ENCODE measurements at regions not wholly inside any gene's neighbourhood (a gene's known extent, or its start where the extent isn't known, plus 50 kb on each side); places are given as distances from the start of the nearest gene placed in this dataset.

GRCh38 chr1:114037962-114038816, 58.9 kb downstream of the OLFML3 start:
- Histone ChIP-seq H3K4me1 (ENCODE audit: control insufficient read depth, insufficient read depth, low read length) (0 out of 2 replicates have a peak, but pooled peaks cover under 1% of the 10 kb centered on the region), H2AK5ac (ENCODE audit: low read depth, low read length) (no peak overlapping the region), H2BK120ac (ENCODE audit: low read depth, low read length) (no peak overlapping the region), H3K27me3 (ENCODE audit: control insufficient read depth, insufficient read depth, low read length) (peaks cover 22% of the 10 kb centered on the region), H2AK9ac (replicated peaks; ENCODE audit: low read depth, low read length, poor library complexity) (no peak overlapping the region), H3K9me3 (ENCODE audit: control insufficient read depth, insufficient read depth, low read length) (no peaks in the 10 kb centered on the region), H4K91ac (ENCODE audit: insufficient read depth, low read depth, low read length) (no peak overlapping the region), H2BK20ac (ENCODE audit: low read depth, low read length) (no peak overlapping the region), H3K14ac (replicated peaks; ENCODE audit: low read depth, low read length) (no peak overlapping the region), H3K9me1 (ENCODE audit: insufficient read depth, low read length) (no peaks in the 10 kb centered on the region), H3K79me1 (ENCODE audit: low read depth in 1 of 2, low read length in 2 of 2) (no peaks in the 10 kb centered on the region), H3K27ac (ENCODE audit: insufficient read depth, low read length) (no peak overlapping the region), H4K20me1 (ENCODE audit: insufficient read depth, low read length) (no peaks in the 10 kb centered on the region), H3K9ac (ENCODE audit: low read depth, low read length) (no peak overlapping the region), H2AFZ (replicated peaks; ENCODE audit: low read length, poor library complexity) (no peak overlapping the region), H3K36me3 (ENCODE audit: control insufficient read depth, insufficient read depth, low read length) (no peaks in the 10 kb centered on the region), H3K4me2 (ENCODE audit: low read depth, low read length) (no peak overlapping the region), H3K56ac (ENCODE audit: extremely low read depth, insufficient read depth, low read length) (no peak overlapping the region), H2BK5ac (ENCODE audit: low read depth, low read length, poor library complexity, severe bottlenecking) (no peak overlapping the region), H4K5ac (ENCODE audit: low read depth, low read length) (no peak overlapping the region), H3K23ac (ENCODE audit: low read depth, low read length) (no peak overlapping the region), H3K18ac (ENCODE audit: low read depth, low read length) (no peak overlapping the region), H3K4me3 (ENCODE audit: insufficient read depth, low read depth, low read length) (no peak overlapping the region), H3K4ac (ENCODE audit: low read depth, low read length) (no peak overlapping the region), H2BK15ac (ENCODE audit: low read depth, low read length) (no peak overlapping the region), H4K8ac (ENCODE audit: low read depth in 2 of 2, low read length in 2 of 2) (no peak overlapping the region)
- CTCF ChIA-PET: interaction anchor here (1.2 kb wide), 1 partner anchor 29 kb away, joined by 3 read pairs; no protein-coding TSS in a partner anchor
- ATAC-seq (ENCODE audit: low read depth) (no peak), DNase-seq (no peak)
- intact Hi-C loops (cut with micrococcal nuclease): no loop called here
- in situ Hi-C loops (cut with MboI; ENCODE audit: low sequenced_read_pairs): no loop called here
- no TSS peak for BruUV-seq (replicated peaks)
- TF ChIP-seq CHD1 (IDR thresholded peaks at IDR 0.05; ENCODE audit: low read depth, low read length) (no peak), MAZ (IDR thresholded peaks at IDR 0.05; ENCODE audit: borderline replicate concordance, low read depth, low read length) (no peak), BHLHE40 (IDR thresholded peaks at IDR 0.05; ENCODE audit: low read depth, low read length) (no peak), SMC3 (IDR thresholded peaks at IDR 0.05; ENCODE audit: low read depth, low read length) (no peak), NFE2L2 (IDR thresholded peaks at IDR 0.05; ENCODE audit: low read depth, low read length) (no peak), POLR2A (IDR thresholded peaks at IDR 0.05; ENCODE audit: low read depth, low read length) (no peak), CTCF (conservative IDR thresholded peaks at IDR 0.05; ENCODE audit: low read depth, low read length) (no peak), FOS (IDR thresholded peaks at IDR 0.05; ENCODE audit: low read depth, low read length) (no peak), MAFK (IDR thresholded peaks at IDR 0.05; ENCODE audit: low read depth, low read length) (no peak), RAD21 (IDR thresholded peaks at IDR 0.05; ENCODE audit: low read length) (no peak), USF2 (IDR thresholded peaks at IDR 0.05; ENCODE audit: low read depth, low read length) (no peak), MXI1 (IDR thresholded peaks at IDR 0.05; ENCODE audit: borderline replicate concordance, low read depth, low read length) (no peak), RCOR1 (IDR thresholded peaks at IDR 0.05; ENCODE audit: insufficient replicate concordance, low read length) (no peak), RFX5 (IDR thresholded peaks at IDR 0.05; ENCODE audit: low read depth, low read length) (no peak)
- TF ChIP-seq, protein P1, sequence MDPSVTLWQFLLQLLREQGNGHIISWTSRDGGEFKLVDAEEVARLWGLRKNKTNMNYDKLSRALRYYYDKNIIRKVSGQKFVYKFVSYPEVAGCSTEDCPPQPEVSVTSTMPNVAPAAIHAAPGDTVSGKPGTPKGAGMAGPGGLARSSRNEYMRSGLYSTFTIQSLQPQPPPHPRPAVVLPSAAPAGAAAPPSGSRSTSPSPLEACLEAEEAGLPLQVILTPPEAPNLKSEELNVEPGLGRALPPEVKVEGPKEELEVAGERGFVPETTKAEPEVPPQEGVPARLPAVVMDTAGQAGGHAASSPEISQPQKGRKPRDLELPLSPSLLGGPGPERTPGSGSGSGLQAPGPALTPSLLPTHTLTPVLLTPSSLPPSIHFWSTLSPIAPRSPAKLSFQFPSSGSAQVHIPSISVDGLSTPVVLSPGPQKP (IDR thresholded peaks at IDR 0.05; ENCODE audit: borderline replicate concordance, low read depth, low read length): no peak
- dilution Hi-C loops (cut with HindIII; ENCODE audit: low sequenced_read_pairs, unreplicated experiment): no loop called here
- POLR2A ChIA-PET (ENCODE audit: unreplicated experiment): no interaction called here
- WGBS, 2 experiments (ENCODE audit: extremely low coverage in 2 of 2, insufficient read length in 1 of 2): 56% methylated on average over 1 of the region's 3 CpGs; no CpG with 5 or more reads in 1 of the 2 experiments

Measured in IMR-90 (cell line).